Panc1 (cell line): ENCODE measurements at regions not wholly inside any gene's neighbourhood (a gene's known extent, or its start where the extent isn't known, plus 50 kb on each side); places are given as distances from the start of the nearest gene placed in this dataset.

Source experiments
- ATAC-seq: fragments of 200-7000 bp; cut with Tn5 transposase; 2 replicates; pipeline ENCODE4 v1.9.1; 2020; ENCODE audit warnings: mild to moderate bottlenecking, moderate library complexity
- BruUV-seq: library from RNA; stranded (reverse); fragments of 400-500 nt; replicated peaks from 2 replicates; lab custom pipeline; 2021; lab: Mats Ljungman, UMichigan
- CTCF ChIA-PET: fragments of 300-600 bp; sonication (Branson Sonifier 250); formaldehyde crosslinking; loops from one replicate; lab custom pipeline; 2022; ENCODE audit warnings: antibody characterized with exemption; lab: Charles Lee
- POLR2A ChIA-PET: fragments of 300-600 bp; sonication (Branson Sonifier 250); formaldehyde crosslinking; loops from one replicate; lab custom pipeline; 2022; ENCODE audit warnings: antibody characterized with exemption; lab: Charles Lee
- DNase-seq: peaks from one replicate; pipeline ENCODE4 v3.0.0-alpha.2; 2010; ENCODE audit warnings: low read depth, low spot score
- H3K27ac ChIP-seq: 2 replicates; pipeline ENCODE4 v1.5.1; 2011; ENCODE audit warnings: mild to moderate bottlenecking, low read length, inconsistent platforms
- H3K27me3 ChIP-seq: fragments of 200-500 bp; sonication (Bioruptor generic); 2 replicates; pipeline ENCODE4 v1.6.0; 2014; ENCODE audit warnings: low read length, inconsistent platforms; ENCODE audit not compliant: control insufficient read depth, insufficient read depth
- H3K36me3 ChIP-seq: fragments of 200-500 bp; sonication (Bioruptor generic); 2 replicates; pipeline ENCODE4 v1.5.1; 2014; ENCODE audit warnings: inconsistent platforms, mild to moderate bottlenecking, low read length, moderate library complexity; ENCODE audit not compliant: control insufficient read depth, insufficient read depth
- H3K4me1 ChIP-seq: 2 replicates; pipeline ENCODE4 v1.5.1; 2011; ENCODE audit warnings: inconsistent platforms, mild to moderate bottlenecking, low read length, moderate library complexity; ENCODE audit not compliant: control insufficient read depth, insufficient read depth
- H3K4me3 ChIP-seq, 2 experiments: 2 replicates each; pipeline ENCODE4 v1.5.1; 2011 to 2012; ENCODE audit warnings: low read depth in 2 of 2, low read length in 2 of 2, mild to moderate bottlenecking in 2 of 2, inconsistent platforms in 1 of 2, moderate library complexity in 1 of 2
- H3K9me3 ChIP-seq: fragments of 200-500 bp; sonication (Bioruptor generic); 2 replicates; pipeline ENCODE4 v1.5.1; 2014; ENCODE audit warnings: low read depth, mild to moderate bottlenecking, inconsistent platforms, low read length, moderate library complexity; ENCODE audit not compliant: control insufficient read depth, insufficient read depth
- POLR2AphosphoS5 ChIP-seq: IDR thresholded peaks from 2 replicates; pipeline ENCODE4 v1.6.1; 2012; ENCODE audit warnings: mild to moderate bottlenecking, low read depth, low read length, moderate library complexity
- SIN3A ChIP-seq: IDR thresholded peaks from 2 replicates; pipeline ENCODE4 v1.6.1; 2012; ENCODE audit warnings: low read depth, mild to moderate bottlenecking, low read length, moderate library complexity, borderline replicate concordance; ENCODE audit not compliant: insufficient read depth
- TCF7L2 ChIP-seq: IDR thresholded peaks from 2 replicates; pipeline ENCODE4 v1.6.1; 2011; ENCODE audit warnings: mild to moderate bottlenecking, low read depth, low read length, inconsistent platforms
- in situ Hi-C: cut with HindIII; loops from 2 replicates; pipeline ENCODE4 v1.10.0; 2016; ENCODE audit warnings: low sequenced_read_pairs, low pct_unique_long_range_greater_than_20kb
- intact Hi-C: fragments of 100-400 bp; cut with micrococcal nuclease; formaldehyde crosslinking; loops from one replicate; pipeline ENCODE4 v1.10.0; 2022; ENCODE audit not compliant: unreplicated experiment
- TF ChIP-seq, protein P1 (sequence below), 2 experiments: IDR thresholded peaks; 2 replicates each; pipeline ENCODE4 v1.6.1; 2011 to 2012; ENCODE audit warnings: low read depth in 2 of 2, control low read depth in 1 of 2, low read length in 1 of 2, mild to moderate bottlenecking in 1 of 2, moderate library complexity in 1 of 2; ENCODE audit not compliant: insufficient read depth in 1 of 2
- TF ChIP-seq, protein P2 (sequence below): fragments of 450-650 bp; IDR thresholded peaks from 2 replicates; pipeline ENCODE4 v1.5.1; 2017; ENCODE audit warnings: mild to moderate bottlenecking

DNA sequence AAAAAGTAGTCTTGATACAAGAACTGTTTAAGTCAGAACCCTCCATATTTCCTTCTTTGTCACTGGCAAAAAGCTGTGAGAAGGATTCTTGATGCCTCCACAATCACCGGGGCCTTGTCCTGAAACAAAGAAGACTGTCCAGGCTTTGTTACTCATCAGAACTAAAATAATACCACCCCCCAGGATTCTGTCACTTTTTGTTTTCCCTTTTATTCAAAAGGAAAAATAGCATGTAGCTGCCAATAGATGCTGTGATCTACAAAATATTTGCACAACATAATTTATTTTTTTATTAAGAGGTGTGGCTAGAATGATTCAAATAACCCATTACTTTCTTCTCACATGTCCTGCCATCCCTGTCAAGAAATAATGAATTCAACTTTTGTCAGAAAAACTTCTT lies 173.7 kb downstream of the LYPLAL1 start:
- in situ Hi-C loops: no loop called here

DNA sequence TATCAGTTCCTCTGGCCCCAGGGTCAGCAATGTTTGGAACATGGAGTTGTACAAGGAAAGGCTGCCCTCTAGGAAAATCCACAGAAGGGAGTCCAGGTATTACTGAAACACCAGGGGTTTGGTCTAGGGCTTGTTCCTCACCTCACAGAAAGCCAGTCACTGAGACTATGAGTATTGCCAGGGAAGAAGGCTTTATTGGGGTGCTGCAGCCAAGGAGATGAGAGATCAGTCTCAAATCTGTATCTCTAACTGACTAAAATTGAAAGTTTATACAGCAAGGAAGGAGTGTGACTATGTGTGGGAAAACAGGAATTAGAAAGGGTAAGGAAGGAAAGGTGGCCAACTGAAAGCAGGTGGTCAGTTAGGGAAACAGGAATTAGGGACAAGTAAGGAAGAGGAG lies 172.3 kb downstream of the LYPLAL1 start:
- no peak for DNase-seq
- TF ChIP-seq SIN3A (no peak), POLR2AphosphoS5 (no peak), TCF7L2 (no peak)
- TF ChIP-seq, protein P1, sequence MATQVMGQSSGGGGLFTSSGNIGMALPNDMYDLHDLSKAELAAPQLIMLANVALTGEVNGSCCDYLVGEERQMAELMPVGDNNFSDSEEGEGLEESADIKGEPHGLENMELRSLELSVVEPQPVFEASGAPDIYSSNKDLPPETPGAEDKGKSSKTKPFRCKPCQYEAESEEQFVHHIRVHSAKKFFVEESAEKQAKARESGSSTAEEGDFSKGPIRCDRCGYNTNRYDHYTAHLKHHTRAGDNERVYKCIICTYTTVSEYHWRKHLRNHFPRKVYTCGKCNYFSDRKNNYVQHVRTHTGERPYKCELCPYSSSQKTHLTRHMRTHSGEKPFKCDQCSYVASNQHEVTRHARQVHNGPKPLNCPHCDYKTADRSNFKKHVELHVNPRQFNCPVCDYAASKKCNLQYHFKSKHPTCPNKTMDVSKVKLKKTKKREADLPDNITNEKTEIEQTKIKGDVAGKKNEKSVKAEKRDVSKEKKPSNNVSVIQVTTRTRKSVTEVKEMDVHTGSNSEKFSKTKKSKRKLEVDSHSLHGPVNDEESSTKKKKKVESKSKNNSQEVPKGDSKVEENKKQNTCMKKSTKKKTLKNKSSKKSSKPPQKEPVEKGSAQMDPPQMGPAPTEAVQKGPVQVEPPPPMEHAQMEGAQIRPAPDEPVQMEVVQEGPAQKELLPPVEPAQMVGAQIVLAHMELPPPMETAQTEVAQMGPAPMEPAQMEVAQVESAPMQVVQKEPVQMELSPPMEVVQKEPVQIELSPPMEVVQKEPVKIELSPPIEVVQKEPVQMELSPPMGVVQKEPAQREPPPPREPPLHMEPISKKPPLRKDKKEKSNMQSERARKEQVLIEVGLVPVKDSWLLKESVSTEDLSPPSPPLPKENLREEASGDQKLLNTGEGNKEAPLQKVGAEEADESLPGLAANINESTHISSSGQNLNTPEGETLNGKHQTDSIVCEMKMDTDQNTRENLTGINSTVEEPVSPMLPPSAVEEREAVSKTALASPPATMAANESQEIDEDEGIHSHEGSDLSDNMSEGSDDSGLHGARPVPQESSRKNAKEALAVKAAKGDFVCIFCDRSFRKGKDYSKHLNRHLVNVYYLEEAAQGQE (IDR thresholded peaks at IDR 0.05; ENCODE audit: insufficient read depth in 1 of 2, low read depth in 2 of 2, low read length in 1 of 2): no peak
- TF ChIP-seq, protein P2, sequence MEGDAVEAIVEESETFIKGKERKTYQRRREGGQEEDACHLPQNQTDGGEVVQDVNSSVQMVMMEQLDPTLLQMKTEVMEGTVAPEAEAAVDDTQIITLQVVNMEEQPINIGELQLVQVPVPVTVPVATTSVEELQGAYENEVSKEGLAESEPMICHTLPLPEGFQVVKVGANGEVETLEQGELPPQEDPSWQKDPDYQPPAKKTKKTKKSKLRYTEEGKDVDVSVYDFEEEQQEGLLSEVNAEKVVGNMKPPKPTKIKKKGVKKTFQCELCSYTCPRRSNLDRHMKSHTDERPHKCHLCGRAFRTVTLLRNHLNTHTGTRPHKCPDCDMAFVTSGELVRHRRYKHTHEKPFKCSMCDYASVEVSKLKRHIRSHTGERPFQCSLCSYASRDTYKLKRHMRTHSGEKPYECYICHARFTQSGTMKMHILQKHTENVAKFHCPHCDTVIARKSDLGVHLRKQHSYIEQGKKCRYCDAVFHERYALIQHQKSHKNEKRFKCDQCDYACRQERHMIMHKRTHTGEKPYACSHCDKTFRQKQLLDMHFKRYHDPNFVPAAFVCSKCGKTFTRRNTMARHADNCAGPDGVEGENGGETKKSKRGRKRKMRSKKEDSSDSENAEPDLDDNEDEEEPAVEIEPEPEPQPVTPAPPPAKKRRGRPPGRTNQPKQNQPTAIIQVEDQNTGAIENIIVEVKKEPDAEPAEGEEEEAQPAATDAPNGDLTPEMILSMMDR: no peak
- H3K4me1 ChIP-seq: no peaks in the 10 kb centered on the region
- peaks cover 10% of the 10 kb centered on the region for H3K9me3 ChIP-seq
- no peak overlapping the region for H3K27ac ChIP-seq
- H3K4me3 ChIP-seq: no peak overlapping the region
- intact Hi-C loops (no loop called here), in situ Hi-C loops (no loop called here)
- no peaks in the 10 kb centered on the region for H3K27me3 ChIP-seq
- no peaks in the 10 kb centered on the region for H3K36me3 ChIP-seq
- no peak for ATAC-seq
- CTCF ChIA-PET: no interaction called here
- POLR2A ChIA-PET: interaction anchor here (0.6 kb wide), 1 partner anchor 1716 kb away, joined by 3 read pairs; no protein-coding TSS in a partner anchor
- no TSS peak for BruUV-seq

More for the DNA sequence above, 173.7 kb downstream of the LYPLAL1 start:
- no peak for DNase-seq
- Histone ChIP-seq H3K36me3 (no peaks in the 10 kb centered on the region), H3K4me3 (no peak overlapping the region), H3K4me1 (no peaks in the 10 kb centered on the region), H3K27ac (no peak overlapping the region), H3K27me3 (no peaks in the 10 kb centered on the region), H3K9me3 (peaks cover 10% of the 10 kb centered on the region)
- no TSS peak for BruUV-seq
- POLR2A ChIA-PET: no interaction called here
- intact Hi-C loops: no loop called here
- no peak for ATAC-seq
- TF ChIP-seq POLR2AphosphoS5: no peak
- TF ChIP-seq, protein P2: no peak
- TF ChIP-seq, protein P1 (IDR thresholded peaks at IDR 0.05; ENCODE audit: insufficient read depth in 1 of 2, low read depth in 2 of 2, low read length in 1 of 2): no peak
- TF ChIP-seq TCF7L2: no peak
- no peak for TF ChIP-seq SIN3A
- CTCF ChIA-PET: no interaction called here
